Neutrophil (primary cell): ENCODE measurements at regions not wholly inside any gene's neighbourhood (a gene's known extent, or its start where the extent isn't known, plus 50 kb on each side); places are given as distances from the start of the nearest gene placed in this dataset.

ENCODE experiments used
- H3K27ac ChIP-seq: fragments of 200-600 bp; sonication (generic); 2 replicates; pipeline ENCODE4 v1.5.1; 2016; ENCODE audit warnings: mild to moderate bottlenecking, moderate library complexity
- H3K27me3 ChIP-seq: fragments of 200-600 bp; sonication (generic); 2 replicates; pipeline ENCODE4 v1.6.0; 2016; ENCODE audit warnings: mild to moderate bottlenecking
- H3K36me3 ChIP-seq: fragments of 200-600 bp; sonication (generic); 2 replicates; pipeline ENCODE4 v1.5.1; 2017
- H3K4me1 ChIP-seq, 2 experiments: fragments of 200-600 bp in 1 of 2; sonication (generic) in 1 of 2; 1 replicate in 1 of 2; 2 replicates in 1 of 2; pipeline versions ENCODE4 v1.5.1 to v1.6.1; 2013 to 2016; ENCODE audit warnings: low read depth in 1 of 2, low read length in 1 of 2, mild to moderate bottlenecking in 1 of 2, moderate library complexity in 1 of 2; ENCODE audit not compliant: control insufficient read depth in 1 of 2, insufficient read depth in 1 of 2
- H3K4me3 ChIP-seq, 2 experiments: fragments of 200-600 bp in 1 of 2; sonication (generic) in 1 of 2; 1 replicate in 1 of 2; 2 replicates in 1 of 2; pipeline ENCODE4 v1.5.1; 2013 to 2016; ENCODE audit warnings: low read depth in 1 of 2, low read length in 1 of 2, mild to moderate bottlenecking in 1 of 2, moderate library complexity in 1 of 2
- H3K9me3 ChIP-seq: fragments of 200-600 bp; sonication (generic); 2 replicates; pipeline ENCODE4 v1.5.1; 2016
- CTCF ChIP-seq: fragments of 200-600 bp; sonication (generic); IDR thresholded peaks from 2 replicates; pipeline ENCODE4 v1.5.1; 2016; ENCODE audit warnings: antibody characterized with exemption

- TF ChIP-seq CTCF, result no peak
- Histone ChIP-seq H3K4me3 (no peak overlapping the region), H3K27ac (no peak overlapping the region)
Measured at GRCh38 chr1:38097284-38097898, 50.8 kb upstream of the POU3F1 start.

More at GRCh38 chr1:38097284-38097898, 50.8 kb upstream of the POU3F1 start:
- no peaks in the 10 kb centered on the region for H3K36me3 ChIP-seq
- no peaks in the 10 kb centered on the region for H3K9me3 ChIP-seq
- peaks cover 34% of the 10 kb centered on the region for H3K27me3 ChIP-seq
- peaks cover 4 to 5% of the 10 kb centered on the region in 2 experiments for H3K4me1 ChIP-seq
